AG04450 (cell line): ENCODE measurements at regions not wholly inside any gene's neighbourhood (a gene's known extent, or its start where the extent isn't known, plus 50 kb on each side); places are given as distances from the start of the nearest gene placed in this dataset.

Experiments used
- CTCF ChIA-PET: fragments of 300-600, 350-600 bp; formaldehyde crosslinking; extraction: SDS; loops from one replicate; lab custom pipeline; 2022; ENCODE audit warnings: antibody characterized with exemption, inconsistent platforms; lab: Charles Lee
- POLR2A ChIA-PET: fragments of 350-600 bp; formaldehyde crosslinking; extraction: SDS; loops from one replicate; lab custom pipeline; 2021; ENCODE audit warnings: antibody characterized with exemption, inconsistent platforms; lab: Yijun Ruan, JAX
- DNase-seq: peaks from one replicate; pipeline ENCODE4 v3.0.0-alpha.2; 2011; ENCODE audit warnings: low read depth, low spot score
- H3K27ac ChIP-seq: one replicate; pipeline ENCODE4 v1.5.1; 2012; ENCODE audit warnings: low read depth, low read length, control low read depth
- H3K27me3 ChIP-seq: one replicate; pipeline ENCODE4 v1.6.0; 2012; ENCODE audit warnings: low read length; ENCODE audit not compliant: control insufficient read depth, insufficient read depth
- H3K4me3 ChIP-seq: 2 replicates; pipeline ENCODE4 v1.5.1; 2011; ENCODE audit warnings: mild to moderate bottlenecking, low read depth, low read length, control low read depth
- H3K9me3 ChIP-seq: 2 replicates; pipeline ENCODE4 v1.5.1; 2012; ENCODE audit warnings: low read length; ENCODE audit not compliant: control insufficient read depth, insufficient read depth
- CTCF ChIP-seq: IDR thresholded peaks from 2 replicates; pipeline ENCODE4 v1.5.1; 2011; ENCODE audit warnings: low read depth, low read length, control low read depth, inconsistent platforms

- POLR2A ChIA-PET, result no interaction called here
Measured at GRCh38 chr16:60731329-60732050, 1304.7 kb downstream of the CDH8 start.

GRCh38 chr16:60729051-60729450 lies 1307.2 kb downstream of the CDH8 start:
- ChIA-PET POLR2A (no interaction called here), CTCF (no interaction called here)
- DNase-seq, result no peak
- no peaks in the 10 kb centered on the region; the same call in 1 of the 2 replicates for H3K9me3 ChIP-seq
- TF ChIP-seq CTCF, result no peak
- H3K4me3 ChIP-seq, result no peak overlapping the region
- no peak overlapping the region for H3K27ac ChIP-seq
- H3K27me3 ChIP-seq, result no peaks in the 10 kb centered on the region

More at GRCh38 chr16:60731329-60732050, 1304.7 kb downstream of the CDH8 start:
- H3K27me3 ChIP-seq, result no peaks in the 10 kb centered on the region
- no peak overlapping the region for H3K27ac ChIP-seq
- TF ChIP-seq CTCF, result no peak
- no peak overlapping the region for H3K4me3 ChIP-seq
- no peak for DNase-seq
- CTCF ChIA-PET, result no interaction called here
- H3K9me3 ChIP-seq, result no peaks in the 10 kb centered on the region; the same call in 1 of the 2 replicates

- DNase-seq, result no peak
- no peak overlapping the region for H3K27ac ChIP-seq
- no peak for TF ChIP-seq CTCF
- CTCF ChIA-PET, result no interaction called here
- H3K9me3 ChIP-seq, result no peaks in the 10 kb centered on the region; the same call in 1 of the 2 replicates
- POLR2A ChIA-PET, result no interaction called here
- H3K27me3 ChIP-seq, result no peaks in the 10 kb centered on the region
- no peak overlapping the region for H3K4me3 ChIP-seq
Measured at GRCh38 chr16:60727851-60728250, 1308.4 kb downstream of the CDH8 start.

GRCh38 chr16:60720060-60720459 lies 1316.2 kb downstream of the CDH8 start:
- ChIA-PET POLR2A (no interaction called here), CTCF (no interaction called here)
- H3K27me3 ChIP-seq, result no peaks in the 10 kb centered on the region
- TF ChIP-seq CTCF, result no peak
- peaks cover 6% of the 10 kb centered on the region; the same call in 1 of the 2 replicates for H3K9me3 ChIP-seq
- no peak overlapping the region for H3K4me3 ChIP-seq
- no peak overlapping the region for H3K27ac ChIP-seq
- no peak for DNase-seq

- DNase-seq, result no peak
- H3K4me3 ChIP-seq, result no peak overlapping the region
- H3K27ac ChIP-seq, result no peak overlapping the region
- peaks cover 11% of the 10 kb centered on the region; the same call in 1 of the 2 replicates for H3K9me3 ChIP-seq
- ChIA-PET POLR2A (no interaction called here), CTCF (no interaction called here)
- no peaks in the 10 kb centered on the region for H3K27me3 ChIP-seq
- TF ChIP-seq CTCF, result no peak
Measured at GRCh38 chr16:60717808-60718207, 1318.4 kb downstream of the CDH8 start.
